Lung (tissue), 11 donors: ENCODE measurements at regions not wholly inside any gene's neighbourhood (a gene's known extent, or its start where the extent isn't known, plus 50 kb on each side); places are given as distances from the start of the nearest gene placed in this dataset.

Source experiments
- ATAC-seq: fragments of 200-7000 bp; cut with Tn5 transposase; one replicate; pipeline ENCODE4 v1.9.1; 2020; ENCODE audit warnings: moderate number of reproducible peaks; ENCODE audit not compliant: insufficient read depth, low FRiP score
- DNase-seq, 3 donors: peaks; one replicate each; pipeline ENCODE4 v3.0.0-alpha.2; 2013 to 2017
- H3K27ac ChIP-seq, 2 donors: one replicate each; pipeline ENCODE4 v1.5.1; 2013; ENCODE audit warnings: mild to moderate bottlenecking in 2 of 2, moderate library complexity in 2 of 2, control low read depth in 1 of 2, inconsistent platforms in 1 of 2, low read depth in 1 of 2, low read length in 1 of 2
- H3K27me3 ChIP-seq, 3 donors: one replicate each; pipeline ENCODE4 v1.5.1; 2013; ENCODE audit warnings: low read length in 2 of 3; ENCODE audit not compliant: control insufficient read depth in 3 of 3, insufficient read depth in 3 of 3
- H3K36me3 ChIP-seq, 4 donors: one replicate each; pipeline ENCODE4 v1.5.1; 2013; ENCODE audit warnings: low read length in 4 of 4, mild to moderate bottlenecking in 1 of 4, moderate library complexity in 1 of 4; ENCODE audit not compliant: control insufficient read depth in 4 of 4, insufficient read depth in 4 of 4
- H3K4me1 ChIP-seq, 5 donors: one replicate each; pipeline ENCODE4 v1.5.1; 2013; ENCODE audit warnings: low read length in 5 of 5, mild to moderate bottlenecking in 2 of 5, moderate library complexity in 1 of 5; ENCODE audit not compliant: control insufficient read depth in 5 of 5, insufficient read depth in 5 of 5
- H3K4me3 ChIP-seq: one replicate; pipeline ENCODE4 v1.5.1; 2013; ENCODE audit warnings: mild to moderate bottlenecking, control low read depth, moderate library complexity
- H3K9ac ChIP-seq, 2 donors: one replicate each; pipeline ENCODE4 v1.5.1; 2013; ENCODE audit warnings: low read length in 2 of 2, control low read depth in 1 of 2; ENCODE audit not compliant: insufficient read depth in 1 of 2
- H3K9me3 ChIP-seq, 4 donors: one replicate each; pipeline ENCODE4 v1.5.1; 2013; ENCODE audit warnings: low read length in 3 of 4, mild to moderate bottlenecking in 1 of 4, moderate library complexity in 1 of 4; ENCODE audit not compliant: control insufficient read depth in 4 of 4, insufficient read depth in 3 of 4
- WGBS, 2 donors: extraction: QIAGEN DNeasy Blood & Tissue Kit; methylation state at CpG; one replicate each; pipeline ENCODE4 v1.1.7; 2013; 5-methylcytosine and 5-hydroxymethylcytosine counted together
- TF ChIP-seq, protein P1 (sequence below): IDR thresholded peaks from 2 replicates; pipeline ENCODE4 v1.5.1; 2012; ENCODE audit warnings: mild to moderate bottlenecking; ENCODE audit errors: control extremely low read depth, extremely low read depth
- donor health status: control.
- donor health status: control.
- donor health status: Bipolar disorder and iron deficiency.
- donor health status: healthy.
- donor health status: DM: yes; HTN: yes; CAD: no.

DNA sequence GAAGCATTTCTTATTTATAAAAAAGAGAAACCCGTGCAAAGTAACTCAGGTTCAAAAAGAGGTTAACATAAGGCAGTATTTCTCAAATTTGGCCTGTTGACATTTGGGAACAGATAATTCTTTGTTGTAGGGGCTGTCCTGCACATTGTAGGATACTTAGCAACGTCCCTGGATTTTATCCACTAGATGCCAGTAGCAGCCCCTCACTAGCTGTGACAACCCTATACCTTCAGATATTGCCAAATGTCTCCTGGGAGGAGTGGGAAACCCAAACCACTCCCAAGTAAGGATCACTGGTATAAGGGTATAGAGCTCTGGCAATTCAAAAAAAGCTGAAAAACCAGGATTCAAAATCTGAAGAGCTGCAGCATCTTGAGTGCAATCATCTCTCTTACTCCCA, 202.3 kb upstream of the PRKCQ start:
- no peak overlapping the region for H3K9ac ChIP-seq
- H3K36me3 ChIP-seq = no peaks in the 10 kb centered on the region
- H3K4me1 ChIP-seq = peaks cover 0 to 3% (median 0%) of the 10 kb centered on the region in 5 donors
- H3K27me3 ChIP-seq = peaks cover 0 to 3% (median 0%) of the 10 kb centered on the region in 3 donors
- WGBS, 2 donors = 50 to 67% methylated on average over 2 of the region's 2 CpGs
- TF ChIP-seq, protein P1, sequence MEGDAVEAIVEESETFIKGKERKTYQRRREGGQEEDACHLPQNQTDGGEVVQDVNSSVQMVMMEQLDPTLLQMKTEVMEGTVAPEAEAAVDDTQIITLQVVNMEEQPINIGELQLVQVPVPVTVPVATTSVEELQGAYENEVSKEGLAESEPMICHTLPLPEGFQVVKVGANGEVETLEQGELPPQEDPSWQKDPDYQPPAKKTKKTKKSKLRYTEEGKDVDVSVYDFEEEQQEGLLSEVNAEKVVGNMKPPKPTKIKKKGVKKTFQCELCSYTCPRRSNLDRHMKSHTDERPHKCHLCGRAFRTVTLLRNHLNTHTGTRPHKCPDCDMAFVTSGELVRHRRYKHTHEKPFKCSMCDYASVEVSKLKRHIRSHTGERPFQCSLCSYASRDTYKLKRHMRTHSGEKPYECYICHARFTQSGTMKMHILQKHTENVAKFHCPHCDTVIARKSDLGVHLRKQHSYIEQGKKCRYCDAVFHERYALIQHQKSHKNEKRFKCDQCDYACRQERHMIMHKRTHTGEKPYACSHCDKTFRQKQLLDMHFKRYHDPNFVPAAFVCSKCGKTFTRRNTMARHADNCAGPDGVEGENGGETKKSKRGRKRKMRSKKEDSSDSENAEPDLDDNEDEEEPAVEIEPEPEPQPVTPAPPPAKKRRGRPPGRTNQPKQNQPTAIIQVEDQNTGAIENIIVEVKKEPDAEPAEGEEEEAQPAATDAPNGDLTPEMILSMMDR = no peak
- H3K27ac ChIP-seq = no peak overlapping the region
- no peaks in the 10 kb centered on the region for H3K9me3 ChIP-seq
- ATAC-seq = no peak
- H3K4me3 ChIP-seq = no peak overlapping the region
- DNase-seq = no peak

GRCh38 chr10:6781133-6781770, 201.2 kb upstream of the PRKCQ start:
- Histone ChIP-seq H3K4me3 (no peak overlapping the region), H3K9ac (no peak overlapping the region), H3K27ac (no peak overlapping the region), H3K4me1 (peaks cover 0 to 3% (median 0%) of the 10 kb centered on the region in 5 donors), H3K36me3 (no peaks in the 10 kb centered on the region), H3K27me3 (peaks cover 0 to 3% (median 0%) of the 10 kb centered on the region in 3 donors), H3K9me3 (no peaks in the 10 kb centered on the region)
- ATAC-seq (no peak), DNase-seq (no peak)
- TF ChIP-seq, protein P1 = no peak
- WGBS, 2 donors = 39 to 41% methylated on average over 3 of the region's 3 CpGs

GRCh38 chr10:6780008-6780677, 200.1 kb upstream of the PRKCQ start:
- Histone ChIP-seq H3K9ac (no peak overlapping the region), H3K9me3 (no peaks in the 10 kb centered on the region), H3K27ac (no peak overlapping the region), H3K36me3 (no peaks in the 10 kb centered on the region), H3K4me3 (no peak overlapping the region), H3K27me3 (no peaks in the 10 kb centered on the region), H3K4me1 (no peaks in the 10 kb centered on the region)
- no peak for ATAC-seq
- DNase-seq = no peak
- TF ChIP-seq, protein P1 = no peak
- WGBS, 2 donors = 84 to 92% methylated on average over 5 of the region's 5 CpGs
